ENCODE measurements at regions not wholly inside any gene's neighbourhood (a gene's known extent, or its start where the extent isn't known, plus 50 kb on each side); places are given as distances from the start of the nearest gene placed in this dataset.

DNA sequence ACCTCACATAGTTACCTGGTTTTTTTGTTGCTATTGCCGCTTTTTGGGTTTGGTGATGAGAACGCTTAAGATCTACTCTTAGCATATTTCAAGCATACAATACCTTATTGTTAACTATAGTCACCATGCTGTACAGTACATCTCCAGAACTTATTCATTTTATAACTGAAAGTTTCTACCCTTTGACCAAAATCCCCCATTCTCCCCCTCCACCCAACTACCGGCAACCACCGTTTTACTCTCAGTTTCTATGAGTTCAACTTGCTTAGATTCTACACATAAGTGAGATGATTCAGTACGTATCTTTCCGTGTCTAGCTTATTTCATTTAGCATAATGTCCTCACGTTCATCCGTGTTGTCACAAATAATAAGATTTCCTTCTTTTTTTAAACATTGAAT, 86.7 kb upstream of the IL6 start:
- TF ChIP-seq, protein P1, sequence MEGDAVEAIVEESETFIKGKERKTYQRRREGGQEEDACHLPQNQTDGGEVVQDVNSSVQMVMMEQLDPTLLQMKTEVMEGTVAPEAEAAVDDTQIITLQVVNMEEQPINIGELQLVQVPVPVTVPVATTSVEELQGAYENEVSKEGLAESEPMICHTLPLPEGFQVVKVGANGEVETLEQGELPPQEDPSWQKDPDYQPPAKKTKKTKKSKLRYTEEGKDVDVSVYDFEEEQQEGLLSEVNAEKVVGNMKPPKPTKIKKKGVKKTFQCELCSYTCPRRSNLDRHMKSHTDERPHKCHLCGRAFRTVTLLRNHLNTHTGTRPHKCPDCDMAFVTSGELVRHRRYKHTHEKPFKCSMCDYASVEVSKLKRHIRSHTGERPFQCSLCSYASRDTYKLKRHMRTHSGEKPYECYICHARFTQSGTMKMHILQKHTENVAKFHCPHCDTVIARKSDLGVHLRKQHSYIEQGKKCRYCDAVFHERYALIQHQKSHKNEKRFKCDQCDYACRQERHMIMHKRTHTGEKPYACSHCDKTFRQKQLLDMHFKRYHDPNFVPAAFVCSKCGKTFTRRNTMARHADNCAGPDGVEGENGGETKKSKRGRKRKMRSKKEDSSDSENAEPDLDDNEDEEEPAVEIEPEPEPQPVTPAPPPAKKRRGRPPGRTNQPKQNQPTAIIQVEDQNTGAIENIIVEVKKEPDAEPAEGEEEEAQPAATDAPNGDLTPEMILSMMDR (IDR thresholded peaks at IDR 0.05; ENCODE audit: low read depth, low read length, missing input control): no peak
- TF ChIP-seq RXRA (IDR thresholded peaks at IDR 0.05) (no peak), TAF1 (conservative IDR thresholded peaks at IDR 0.05) (no peak), YY1 (IDR thresholded peaks at IDR 0.05) (no peak), ATF3 (IDR thresholded peaks at IDR 0.05) (no peak), JUND (IDR thresholded peaks at IDR 0.05) (no peak), REST (IDR thresholded peaks at IDR 0.05) (no peak), RAD21 (IDR thresholded peaks at IDR 0.05) (no peak)
- TF ChIP-seq, protein P2, sequence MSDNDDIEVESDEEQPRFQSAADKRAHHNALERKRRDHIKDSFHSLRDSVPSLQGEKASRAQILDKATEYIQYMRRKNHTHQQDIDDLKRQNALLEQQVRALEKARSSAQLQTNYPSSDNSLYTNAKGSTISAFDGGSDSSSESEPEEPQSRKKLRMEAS (IDR thresholded peaks at IDR 0.05): no peak

All from liver (tissue), 3 donors.